ENCODE measurements at regions not wholly inside any gene's neighbourhood (a gene's known extent, or its start where the extent isn't known, plus 50 kb on each side); places are given as distances from the start of the nearest gene placed in this dataset.

DNA sequence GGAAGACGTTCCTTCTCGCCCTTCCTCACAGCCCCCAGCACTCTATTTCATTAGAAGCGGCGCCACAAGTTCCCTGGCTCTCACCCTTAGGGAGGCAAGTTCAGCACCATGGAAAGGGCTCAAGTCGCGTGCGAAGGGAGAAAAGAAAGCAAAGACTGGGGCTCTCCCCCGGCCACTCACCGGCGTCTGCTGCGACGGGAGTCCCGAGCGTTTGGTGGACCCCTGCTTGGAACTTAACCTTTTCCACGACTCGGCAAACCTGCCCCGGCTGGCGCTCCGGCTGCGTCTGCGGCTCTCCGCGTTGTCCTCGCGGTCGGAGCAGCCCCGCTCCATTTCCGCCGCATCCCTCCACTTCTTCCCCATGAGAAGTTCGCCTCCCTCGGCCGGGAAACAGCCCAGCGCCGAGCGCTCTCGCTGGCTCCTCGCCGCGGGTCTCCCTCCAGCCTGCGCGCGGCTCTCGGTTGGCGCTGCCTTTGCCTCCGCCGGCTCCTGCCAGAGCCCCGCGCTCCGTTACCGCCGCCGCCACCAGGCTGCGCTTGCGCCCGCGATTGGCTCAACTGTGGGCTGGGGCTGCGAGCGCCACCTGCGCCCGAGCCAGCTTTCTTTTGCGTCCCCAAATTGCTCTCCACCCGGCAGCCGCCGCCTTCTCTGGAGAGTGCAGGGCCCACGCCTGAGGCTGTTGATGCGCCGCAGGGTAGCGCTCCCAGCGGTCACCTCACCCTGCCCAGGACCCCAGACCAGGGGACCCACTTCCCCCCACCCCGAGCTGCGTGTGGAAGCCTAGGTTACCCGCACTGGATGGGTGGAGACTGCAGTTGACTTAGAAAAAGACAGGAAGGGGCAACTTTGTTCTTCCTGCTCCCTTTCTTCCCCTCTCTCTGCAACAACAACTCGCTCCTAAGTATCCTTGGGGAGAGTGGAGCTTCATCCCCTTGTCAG is 321.6 kb downstream of the CEMIP2 start (continued):
- peak; percentile 32; the same call in 1 of the 2 replicates for TF ChIP-seq GABPA (IDR thresholded peaks at IDR 0.05; ENCODE audit: borderline replicate concordance, insufficient read depth, low read length)
- peak; percentile 95 for TF ChIP-seq MAX (IDR thresholded peaks at IDR 0.05)
- TF ChIP-seq RAD21 (IDR thresholded peaks at IDR 0.05 in 1 of 2, conservative IDR thresholded peaks at IDR 0.05 in 1 of 2; ENCODE audit: low read depth in 2 of 2, low read length in 2 of 2): peak; percentile 51 to 63
- no peak; the same call in 1 of the 2 replicates for TF ChIP-seq TEAD4 (IDR thresholded peaks at IDR 0.05; ENCODE audit: low read depth, low read length)
- TF ChIP-seq SIX5 (IDR thresholded peaks at IDR 0.05; ENCODE audit: low read depth, low read length): no peak
- peak; percentile 97 for TF ChIP-seq SAP30 (IDR thresholded peaks at IDR 0.05; ENCODE audit: insufficient read depth, insufficient replicate concordance, low read length)
- TF ChIP-seq CTBP2 (IDR thresholded peaks at IDR 0.05; ENCODE audit: borderline replicate concordance, insufficient read depth, insufficient read length, low read length): peak; percentile 81
- peak; percentile 56; the same call in 1 of the 2 replicates for TF ChIP-seq PHF8 (conservative IDR thresholded peaks at IDR 0.05; ENCODE audit: low read depth, low read length)
- no peak for TF ChIP-seq JUND (IDR thresholded peaks at IDR 0.05; ENCODE audit: low read length)
- TF ChIP-seq HDAC2 (IDR thresholded peaks at IDR 0.05; ENCODE audit: borderline replicate concordance in 1 of 2, low read depth in 2 of 2, low read length in 2 of 2): peak; percentile 69 to 94; a peak in 3 of 4 replicates
- peak in 1 of 2 experiments; percentile 70; a peak in 1 of 3 replicates for TF ChIP-seq EP300 (IDR thresholded peaks at IDR 0.05; ENCODE audit: borderline replicate concordance in 1 of 2, low read depth in 2 of 2, low read length in 2 of 2)
- TF ChIP-seq SP4 (IDR thresholded peaks at IDR 0.05; ENCODE audit: low read length): 0 out of 2 replicates have a peak, but pooled peaks have one; percentile 60
- peak; percentile 54; the same call in 1 of the 2 replicates for TF ChIP-seq TAF1 (IDR thresholded peaks at IDR 0.05; ENCODE audit: low read depth, low read length)
- no peak for TF ChIP-seq BCL11A (IDR thresholded peaks at IDR 0.05; ENCODE audit: low read depth in 2 of 2, low read length in 2 of 2)
- no peak for TF ChIP-seq EZH2 (IDR thresholded peaks at IDR 0.05; ENCODE audit: low read depth, low read length, severe bottlenecking)
- peak; percentile 90 for TF ChIP-seq KDM4A (IDR thresholded peaks at IDR 0.05; ENCODE audit: low read depth, low read length, severe bottlenecking)
- TF ChIP-seq BRCA1 (IDR thresholded peaks at IDR 0.05; ENCODE audit: low read depth, low read length): no peak
- TF ChIP-seq GTF2F1 (IDR thresholded peaks at IDR 0.05; ENCODE audit: borderline replicate concordance, low read depth, low read length): no peak
- no peak for TF ChIP-seq POU5F1 (IDR thresholded peaks at IDR 0.05; ENCODE audit: low read depth, low read length)
- TF ChIP-seq, protein P1, sequence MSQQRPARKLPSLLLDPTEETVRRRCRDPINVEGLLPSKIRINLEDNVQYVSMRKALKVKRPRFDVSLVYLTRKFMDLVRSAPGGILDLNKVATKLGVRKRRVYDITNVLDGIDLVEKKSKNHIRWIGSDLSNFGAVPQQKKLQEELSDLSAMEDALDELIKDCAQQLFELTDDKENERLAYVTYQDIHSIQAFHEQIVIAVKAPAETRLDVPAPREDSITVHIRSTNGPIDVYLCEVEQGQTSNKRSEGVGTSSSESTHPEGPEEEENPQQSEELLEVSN (IDR thresholded peaks at IDR 0.05): peak; percentile 66; the same call in 1 of the 2 replicates
- TF ChIP-seq SIRT6 (IDR thresholded peaks at IDR 0.05; ENCODE audit: low read length): no peak
